Activated naive CD4-positive, alpha-beta T cell treated with anti-CD3 and anti-CD28 coated beads, Interleukin-2, amount 50 U/mL, for 72 hours (primary cell): ENCODE measurements at regions not wholly inside any gene's neighbourhood (a gene's known extent, or its start where the extent isn't known, plus 50 kb on each side); places are given as distances from the start of the nearest gene placed in this dataset.

Experiments
- ATAC-seq, 2 donors: fragments of 150-1000 bp; cut with Tn5 transposase; 2 replicates each; pipeline ENCODE4 v1.10.0; 2021; ENCODE audit warnings: mild to moderate bottlenecking in 2 of 2, moderate library complexity in 2 of 2
- DNase-seq, 2 donors: peaks; one replicate each; pipeline ENCODE4 v3.0.0; 2021 to 2022; ENCODE audit warnings: low spot score in 2 of 2
- H3K27ac Mint-ChIP-seq, 2 donors: one replicate each; pipeline ENCODE4 v1.8.0; 2022; ENCODE audit warnings: mild to moderate bottlenecking in 2 of 2, mixed read lengths in 2 of 2
- H3K36me3 Mint-ChIP-seq, 2 donors: one replicate each; pipeline ENCODE4 v1.8.0; 2022; ENCODE audit warnings: mixed read lengths in 2 of 2
- H3K9me3 Mint-ChIP-seq, 2 donors: one replicate each; pipeline ENCODE4 v1.8.0; 2022; ENCODE audit warnings: mixed read lengths in 2 of 2

- no peaks in the 10 kb centered on the region for H3K36me3 Mint-ChIP-seq
- H3K27ac Mint-ChIP-seq: no peak overlapping the region
- DNase-seq: no peak
- no peaks in the 10 kb centered on the region for H3K9me3 Mint-ChIP-seq
- no peak for ATAC-seq
Observed at GRCh38 chr21:26624983-26625519, 52.0 kb upstream of the CYYR1 start.
